ENCODE measurements at regions not wholly inside any gene's neighbourhood (a gene's known extent, or its start where the extent isn't known, plus 50 kb on each side); places are given as distances from the start of the nearest gene placed in this dataset.

DNA sequence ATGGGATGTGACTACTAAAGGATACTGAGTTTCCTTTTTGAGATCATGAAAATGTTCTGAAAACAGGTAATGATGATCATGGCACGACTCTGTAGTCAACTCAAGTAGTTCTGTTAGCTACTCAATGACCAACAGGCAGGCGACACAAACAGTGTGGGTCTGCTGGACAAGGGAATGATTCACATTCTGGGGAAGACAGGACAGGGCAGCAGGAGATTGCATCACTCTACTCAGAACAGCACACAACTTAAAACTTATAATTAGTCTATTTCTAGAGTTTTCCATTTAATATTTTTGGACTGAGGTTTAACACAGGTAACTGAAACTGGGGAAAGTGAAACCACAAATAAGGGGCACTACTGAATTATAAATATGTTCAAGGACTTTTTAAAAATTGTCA lies 365.2 kb downstream of the PRDM5 start:
- no peak for TF ChIP-seq TFCP2L1 (CRISPR knock-in tag; IDR thresholded peaks at IDR 0.05)
- TF ChIP-seq EP300 (IDR thresholded peaks at IDR 0.05), result no peak
- TF ChIP-seq, protein P1, sequence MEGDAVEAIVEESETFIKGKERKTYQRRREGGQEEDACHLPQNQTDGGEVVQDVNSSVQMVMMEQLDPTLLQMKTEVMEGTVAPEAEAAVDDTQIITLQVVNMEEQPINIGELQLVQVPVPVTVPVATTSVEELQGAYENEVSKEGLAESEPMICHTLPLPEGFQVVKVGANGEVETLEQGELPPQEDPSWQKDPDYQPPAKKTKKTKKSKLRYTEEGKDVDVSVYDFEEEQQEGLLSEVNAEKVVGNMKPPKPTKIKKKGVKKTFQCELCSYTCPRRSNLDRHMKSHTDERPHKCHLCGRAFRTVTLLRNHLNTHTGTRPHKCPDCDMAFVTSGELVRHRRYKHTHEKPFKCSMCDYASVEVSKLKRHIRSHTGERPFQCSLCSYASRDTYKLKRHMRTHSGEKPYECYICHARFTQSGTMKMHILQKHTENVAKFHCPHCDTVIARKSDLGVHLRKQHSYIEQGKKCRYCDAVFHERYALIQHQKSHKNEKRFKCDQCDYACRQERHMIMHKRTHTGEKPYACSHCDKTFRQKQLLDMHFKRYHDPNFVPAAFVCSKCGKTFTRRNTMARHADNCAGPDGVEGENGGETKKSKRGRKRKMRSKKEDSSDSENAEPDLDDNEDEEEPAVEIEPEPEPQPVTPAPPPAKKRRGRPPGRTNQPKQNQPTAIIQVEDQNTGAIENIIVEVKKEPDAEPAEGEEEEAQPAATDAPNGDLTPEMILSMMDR (IDR thresholded peaks at IDR 0.05), result no peak
- no peak for TF ChIP-seq MYC (IDR thresholded peaks at IDR 0.05; ENCODE audit: borderline replicate concordance, low read length)
- TF ChIP-seq TP53 (CRISPR knock-in tag; IDR thresholded peaks at IDR 0.05), result no peak
- TF ChIP-seq RAD21 (conservative IDR thresholded peaks at IDR 0.05 in 1 of 2, IDR thresholded peaks at IDR 0.05 in 1 of 2), result no peak
- TF ChIP-seq POLR2A (IDR thresholded peaks at IDR 0.05; ENCODE audit: low read length), result no peak

Measured in A549 (cell line).